SK-N-SH (cell line): ENCODE measurements at regions not wholly inside any gene's neighbourhood (a gene's known extent, or its start where the extent isn't known, plus 50 kb on each side); places are given as distances from the start of the nearest gene placed in this dataset.

ENCODE experiments used
- GATA2 ChIP-seq: sonication (generic); formaldehyde crosslinking; IDR thresholded peaks from 2 replicates; pipeline ENCODE4 v1.5.0; 2020; ENCODE audit warnings: mild to moderate bottlenecking, missing genetic modification reagents
- MAX ChIP-seq: IDR thresholded peaks from 2 replicates; pipeline ENCODE4 v1.4.0; 2012; ENCODE audit warnings: low read depth
- MEF2A ChIP-seq: IDR thresholded peaks from 2 replicates; pipeline ENCODE4 v1.4.0; 2012; ENCODE audit warnings: low read depth, borderline replicate concordance
- POLR2AphosphoS5 ChIP-seq: IDR thresholded peaks from 2 replicates; pipeline ENCODE4 v1.6.1; 2012; ENCODE audit warnings: low read depth, low read length
- REST ChIP-seq: IDR thresholded peaks from 2 replicates; pipeline ENCODE4 v1.6.1; 2012; ENCODE audit warnings: mild to moderate bottlenecking, low read depth, low read length, moderate library complexity
- SMC3 ChIP-seq: IDR thresholded peaks from 2 replicates; pipeline ENCODE4 v1.6.1; 2012; ENCODE audit warnings: low read depth, low read length, improper control_type of control experiment
- TAF1 ChIP-seq: IDR thresholded peaks from 2 replicates; pipeline ENCODE4 v1.6.1; 2012; ENCODE audit warnings: low read depth, mild to moderate bottlenecking, low read length, moderate library complexity, borderline replicate concordance
- TF ChIP-seq, protein P1 (sequence below): fragments of 200-600 bp; sonication (generic); IDR thresholded peaks from 2 replicates; pipeline ENCODE4 v1.6.1; 2017; ENCODE audit warnings: antibody characterized with exemption, mild to moderate bottlenecking, moderate library complexity
- TF ChIP-seq, protein P2 (sequence below): IDR thresholded peaks from 2 replicates; pipeline ENCODE4; 2012

DNA sequence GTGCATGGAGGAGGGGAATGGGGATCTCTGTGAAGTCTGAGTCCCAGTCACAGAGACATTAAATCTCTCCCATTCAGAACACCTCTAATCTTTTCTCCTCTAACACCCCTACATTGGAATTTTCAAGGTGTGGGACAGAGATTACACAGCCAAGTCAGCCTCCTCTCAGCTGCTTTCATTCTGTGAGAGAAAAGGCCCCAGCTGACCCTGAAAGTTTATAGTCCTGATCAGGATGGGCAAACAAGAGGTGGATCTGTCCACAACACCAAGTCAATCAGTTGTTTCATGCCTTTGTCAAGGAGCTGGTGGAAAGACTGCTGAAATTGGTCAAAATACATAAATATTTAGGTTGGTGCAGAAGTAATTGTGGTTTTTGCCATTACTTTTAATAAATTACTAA, 218.9 kb downstream of the SEC23A start:
- TF ChIP-seq MAX (no peak), TAF1 (no peak), POLR2AphosphoS5 (no peak), SMC3 (no peak), REST (no peak), MEF2A (no peak), GATA2 (CRISPR knock-in tag) (no peak)
- TF ChIP-seq, protein P1, sequence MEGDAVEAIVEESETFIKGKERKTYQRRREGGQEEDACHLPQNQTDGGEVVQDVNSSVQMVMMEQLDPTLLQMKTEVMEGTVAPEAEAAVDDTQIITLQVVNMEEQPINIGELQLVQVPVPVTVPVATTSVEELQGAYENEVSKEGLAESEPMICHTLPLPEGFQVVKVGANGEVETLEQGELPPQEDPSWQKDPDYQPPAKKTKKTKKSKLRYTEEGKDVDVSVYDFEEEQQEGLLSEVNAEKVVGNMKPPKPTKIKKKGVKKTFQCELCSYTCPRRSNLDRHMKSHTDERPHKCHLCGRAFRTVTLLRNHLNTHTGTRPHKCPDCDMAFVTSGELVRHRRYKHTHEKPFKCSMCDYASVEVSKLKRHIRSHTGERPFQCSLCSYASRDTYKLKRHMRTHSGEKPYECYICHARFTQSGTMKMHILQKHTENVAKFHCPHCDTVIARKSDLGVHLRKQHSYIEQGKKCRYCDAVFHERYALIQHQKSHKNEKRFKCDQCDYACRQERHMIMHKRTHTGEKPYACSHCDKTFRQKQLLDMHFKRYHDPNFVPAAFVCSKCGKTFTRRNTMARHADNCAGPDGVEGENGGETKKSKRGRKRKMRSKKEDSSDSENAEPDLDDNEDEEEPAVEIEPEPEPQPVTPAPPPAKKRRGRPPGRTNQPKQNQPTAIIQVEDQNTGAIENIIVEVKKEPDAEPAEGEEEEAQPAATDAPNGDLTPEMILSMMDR, result no peak
- TF ChIP-seq, protein P2, sequence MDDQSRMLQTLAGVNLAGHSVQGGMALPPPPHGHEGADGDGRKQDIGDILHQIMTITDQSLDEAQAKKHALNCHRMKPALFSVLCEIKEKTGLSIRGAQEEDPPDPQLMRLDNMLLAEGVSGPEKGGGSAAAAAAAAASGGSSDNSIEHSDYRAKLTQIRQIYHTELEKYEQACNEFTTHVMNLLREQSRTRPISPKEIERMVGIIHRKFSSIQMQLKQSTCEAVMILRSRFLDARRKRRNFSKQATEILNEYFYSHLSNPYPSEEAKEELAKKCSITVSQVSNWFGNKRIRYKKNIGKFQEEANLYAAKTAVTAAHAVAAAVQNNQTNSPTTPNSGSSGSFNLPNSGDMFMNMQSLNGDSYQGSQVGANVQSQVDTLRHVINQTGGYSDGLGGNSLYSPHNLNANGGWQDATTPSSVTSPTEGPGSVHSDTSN, result no peak
